Kidney tubule cell (primary cell): ENCODE measurements at regions not wholly inside any gene's neighbourhood (a gene's known extent, or its start where the extent isn't known, plus 50 kb on each side); places are given as distances from the start of the nearest gene placed in this dataset.

Experiments
- DNase-seq: peaks from one replicate; pipeline ENCODE4 v3.0.0-alpha.2; 2018; ENCODE audit warnings: low spot score

- peak; percentile 77 for DNase-seq
These were observed 286.9 kb downstream of the MEIS1 start for GRCh38 chr2:66721776-66722175.

GRCh38 chr2:66724241-66724640 lies 289.3 kb downstream of the MEIS1 start:
- no peak for DNase-seq

GRCh38 chr2:66729416-66730330 lies 294.7 kb downstream of the MEIS1 start:
- DNase-seq, result no peak

- no peak for DNase-seq
These were observed 295.5 kb downstream of the MEIS1 start for GRCh38 chr2:66730441-66730840.

- no peak for DNase-seq
These were observed 298.6 kb downstream of the MEIS1 start for GRCh38 chr2:66733364-66733999.

GRCh38 chr2:66748939-66749338 lies 314.0 kb downstream of the MEIS1 start:
- DNase-seq, result no peak

- no peak for DNase-seq
These were observed 314.6 kb downstream of the MEIS1 start for GRCh38 chr2:66749566-66749965.

GRCh38 chr2:66753257-66753656 lies 318.3 kb downstream of the MEIS1 start:
- DNase-seq, result no peak

- DNase-seq, result no peak
These were observed 318.7 kb downstream of the MEIS1 start for GRCh38 chr2:66753660-66754059.

- DNase-seq, result no peak
These were observed 321.0 kb downstream of the MEIS1 start for GRCh38 chr2:66755974-66756373.

GRCh38 chr2:66761826-66762225 lies 326.9 kb downstream of the MEIS1 start:
- no peak for DNase-seq

GRCh38 chr2:66762761-66763160 lies 327.8 kb downstream of the MEIS1 start:
- DNase-seq, result no peak

- no peak for DNase-seq
These were observed 331.7 kb downstream of the MEIS1 start for GRCh38 chr2:66766582-66766981.

- no peak for DNase-seq
These were observed 336.5 kb downstream of the MEIS1 start for GRCh38 chr2:66771359-66771976.

- DNase-seq, result no peak
These were observed 337.7 kb downstream of the MEIS1 start for GRCh38 chr2:66772618-66773017.

GRCh38 chr2:66775730-66776422 lies 341.0 kb downstream of the MEIS1 start:
- no peak for DNase-seq

- no peak for DNase-seq
These were observed 346.9 kb downstream of the MEIS1 start for GRCh38 chr2:66781804-66782203.

GRCh38 chr2:66782780-66783361 lies 347.9 kb downstream of the MEIS1 start:
- no peak for DNase-seq

GRCh38 chr2:66789741-66790140 lies 354.8 kb downstream of the MEIS1 start:
- peak; percentile 60 for DNase-seq

GRCh38 chr2:66790651-66791181 lies 355.8 kb downstream of the MEIS1 start:
- DNase-seq, result peak; percentile 21

- no peak for DNase-seq
These were observed 359.1 kb downstream of the MEIS1 start for GRCh38 chr2:66794070-66794469.

GRCh38 chr2:66794551-66794950 lies 359.6 kb downstream of the MEIS1 start:
- no peak for DNase-seq
